K562 (cell line): ENCODE measurements at regions not wholly inside any gene's neighbourhood (a gene's known extent, or its start where the extent isn't known, plus 50 kb on each side); places are given as distances from the start of the nearest gene placed in this dataset.
"Not testable (repeated sequence)": the region's sequence is repeated elsewhere in the genome, so short reads cannot be mapped to it uniquely, and the experiment has no call there.

Experiments used
- L3MBTL2 ChIP-seq: fragments of 450-650 bp; IDR thresholded peaks from 2 replicates; pipeline ENCODE4 v1.6.1; 2016; ENCODE audit warnings: mild to moderate bottlenecking, moderate library complexity
- PKNOX1 ChIP-seq: fragments of 450-650 bp; IDR thresholded peaks from 2 replicates; pipeline ENCODE4 v1.6.1; 2016
- REST ChIP-seq, 2 experiments: fragments of 450-650 bp; formaldehyde crosslinking in 1 of 2; IDR thresholded peaks; 2 replicates each; pipeline versions ENCODE4 v1.4.0 to v1.6.1; 2014 to 2020; ENCODE audit warnings: mild to moderate bottlenecking in 2 of 2, borderline replicate concordance in 1 of 2, low read depth in 1 of 2

- peak; percentile 79 for TF ChIP-seq PKNOX1
- TF ChIP-seq L3MBTL2 = peak; percentile 20; the same call in 1 of the 2 replicates
- peak; percentile 38; the same call in 1 of the 2 replicates for TF ChIP-seq REST (IDR thresholded peaks at IDR 0.05; ENCODE audit: borderline replicate concordance)
- TF ChIP-seq REST (CRISPR knock-in tag; IDR thresholded peaks at IDR 0.05; ENCODE audit: low read depth) = not testable (repeated sequence)
These were observed 55.8 kb upstream of the PPP1R12A start (continued) for GRCh38 chr12:79990509-79991338.
